HEK293 (cell line): ENCODE measurements at regions not wholly inside any gene's neighbourhood (a gene's known extent, or its start where the extent isn't known, plus 50 kb on each side); places are given as distances from the start of the nearest gene placed in this dataset.

Experiments used
- CTCF ChIA-PET: fragments of 350-600 bp; formaldehyde crosslinking; extraction: SDS; loops from one replicate; lab custom pipeline; 2021; ENCODE audit warnings: antibody characterized with exemption; lab: Yijun Ruan, JAX
- POLR2A ChIA-PET: fragments of 300-600 bp; formaldehyde crosslinking; extraction: SDS; loops from one replicate; lab custom pipeline; 2020; ENCODE audit warnings: antibody characterized with exemption, inconsistent platforms; lab: Yijun Ruan, JAX
- H3K27ac ChIP-seq: fragments of 200-500 bp; sonication (Bioruptor generic); 2 replicates; pipeline ENCODE4 v1.5.1; 2014; ENCODE audit warnings: low read depth, low read length, control low read depth, inconsistent platforms; ENCODE audit errors: extremely low read depth
- H3K36me3 ChIP-seq, 2 experiments: fragments of 200-500 bp in 1 of 2; sonication (Bioruptor generic) in 1 of 2; 1 replicate in 1 of 2; 2 replicates in 1 of 2; pipeline ENCODE4 v1.5.1; 2014 to 2017; ENCODE audit warnings: inconsistent platforms in 2 of 2, low read length in 2 of 2; ENCODE audit not compliant: control insufficient read depth in 2 of 2, insufficient read depth in 1 of 2
- H3K4me1 ChIP-seq: fragments of 200-500 bp; sonication (Bioruptor generic); 2 replicates; pipeline ENCODE4 v1.5.1; 2014; ENCODE audit warnings: mild to moderate bottlenecking, low read length, inconsistent platforms; ENCODE audit not compliant: control insufficient read depth, insufficient read depth
- H3K4me3 ChIP-seq: 2 replicates; pipeline ENCODE4 v1.5.1; 2011; ENCODE audit warnings: low read depth, mild to moderate bottlenecking, control low read depth, low read length, moderate library complexity
- H3K9me3 ChIP-seq: fragments of 200-500 bp; sonication (Bioruptor generic); 2 replicates; pipeline ENCODE4 v1.5.1; 2014; ENCODE audit warnings: low read depth, low read length, inconsistent platforms; ENCODE audit not compliant: control insufficient read depth, insufficient read depth
- HOXC10 ChIP-seq: sonication (generic); formaldehyde crosslinking; IDR thresholded peaks from 2 replicates; pipeline ENCODE4 v1.8.1; 2023; ENCODE audit warnings: mild to moderate bottlenecking, missing genetic modification reagents
- OVOL3 ChIP-seq: fragments of 450-650 bp; formaldehyde crosslinking; IDR thresholded peaks from 2 replicates; pipeline ENCODE4 v1.5.1; 2016; ENCODE audit warnings: missing biosample characterization, missing genetic modification characterization
- ZBTB48 ChIP-seq: fragments of 450-650 bp; formaldehyde crosslinking; IDR thresholded peaks from 2 replicates; pipeline ENCODE4 v1.5.1; 2016; ENCODE audit warnings: missing biosample characterization, missing genetic modification characterization
- ZNF132 ChIP-seq: fragments of 450-650 bp; formaldehyde crosslinking; IDR thresholded peaks from 2 replicates; pipeline ENCODE4 v1.5.1; 2017; ENCODE audit warnings: missing biosample characterization, missing genetic modification characterization, borderline replicate concordance
- ZNF174 ChIP-seq: fragments of 450-650 bp; formaldehyde crosslinking; IDR thresholded peaks from 2 replicates; pipeline ENCODE4 v1.5.0; 2017; ENCODE audit warnings: missing biosample characterization, mild to moderate bottlenecking, missing genetic modification characterization
- ZNF175 ChIP-seq: fragments of 450-650 bp; formaldehyde crosslinking; IDR thresholded peaks from 2 replicates; pipeline ENCODE4 v1.5.1; 2016; ENCODE audit warnings: missing biosample characterization, missing genetic modification characterization
- ZNF221 ChIP-seq: fragments of 450-650 bp; formaldehyde crosslinking; IDR thresholded peaks from 2 replicates; pipeline ENCODE4 v1.5.1; 2017; ENCODE audit warnings: missing biosample characterization, missing genetic modification characterization, borderline replicate concordance
- ZNF248 ChIP-seq: fragments of 450-650 bp; formaldehyde crosslinking; IDR thresholded peaks from 2 replicates; pipeline ENCODE4 v1.5.1; 2017; ENCODE audit warnings: missing biosample characterization, missing genetic modification characterization
- ZNF354C ChIP-seq: fragments of 450-650 bp; formaldehyde crosslinking; IDR thresholded peaks from 2 replicates; pipeline ENCODE4 v1.5.1; 2016; ENCODE audit warnings: missing biosample characterization, missing genetic modification characterization, low read depth, borderline replicate concordance
- ZNF48 ChIP-seq: fragments of 450-650 bp; formaldehyde crosslinking; IDR thresholded peaks from 2 replicates; pipeline ENCODE4 v1.5.1; 2016; ENCODE audit warnings: missing biosample characterization, missing genetic modification characterization
- ZNF529 ChIP-seq: fragments of 450-650 bp; formaldehyde crosslinking; IDR thresholded peaks from 2 replicates; pipeline ENCODE4 v1.5.1; 2017; ENCODE audit warnings: missing genetic modification characterization, missing biosample characterization; ENCODE audit not compliant: insufficient replicate concordance
- ZNF544 ChIP-seq: fragments of 450-650 bp; formaldehyde crosslinking; IDR thresholded peaks from 2 replicates; pipeline ENCODE4 v1.5.0; 2017; ENCODE audit warnings: missing biosample characterization, missing genetic modification characterization
- ZNF791 ChIP-seq: fragments of 450-650 bp; formaldehyde crosslinking; IDR thresholded peaks from 2 replicates; pipeline ENCODE4 v1.5.1; 2016; ENCODE audit warnings: missing biosample characterization, missing genetic modification characterization
- TF ChIP-seq, protein P1 (sequence below): fragments of 450-650 bp; formaldehyde crosslinking; conservative IDR thresholded peaks from 2 replicates; pipeline ENCODE4 v1.5.1; 2016; ENCODE audit warnings: low read depth, missing biosample characterization, missing genetic modification characterization
- TF ChIP-seq, protein P2 (sequence below): fragments of 450-650 bp; formaldehyde crosslinking; IDR thresholded peaks from 2 replicates; pipeline ENCODE4 v1.5.1; 2016; ENCODE audit warnings: missing biosample characterization, missing genetic modification characterization
- TF ChIP-seq, protein P3 (sequence below): fragments of 450-650 bp; formaldehyde crosslinking; IDR thresholded peaks from 2 replicates; pipeline ENCODE4 v1.5.1; 2016; ENCODE audit warnings: missing biosample characterization, missing genetic modification characterization
- TF ChIP-seq, protein P4 (sequence below): fragments of 450-650 bp; formaldehyde crosslinking; IDR thresholded peaks from 2 replicates; pipeline ENCODE4 v1.5.1; 2016; ENCODE audit warnings: missing biosample characterization, missing genetic modification characterization, low read depth
- TF ChIP-seq, protein P5 (sequence below): fragments of 450-650 bp; formaldehyde crosslinking; IDR thresholded peaks from 2 replicates; pipeline ENCODE4 v1.5.1; 2016; ENCODE audit warnings: missing biosample characterization, missing genetic modification characterization
- TF ChIP-seq, protein P6 (sequence below): fragments of 450-650 bp; formaldehyde crosslinking; conservative IDR thresholded peaks from 2 replicates; pipeline ENCODE4 v1.5.1; 2016; ENCODE audit warnings: low read depth, missing biosample characterization, missing genetic modification characterization

DNA sequence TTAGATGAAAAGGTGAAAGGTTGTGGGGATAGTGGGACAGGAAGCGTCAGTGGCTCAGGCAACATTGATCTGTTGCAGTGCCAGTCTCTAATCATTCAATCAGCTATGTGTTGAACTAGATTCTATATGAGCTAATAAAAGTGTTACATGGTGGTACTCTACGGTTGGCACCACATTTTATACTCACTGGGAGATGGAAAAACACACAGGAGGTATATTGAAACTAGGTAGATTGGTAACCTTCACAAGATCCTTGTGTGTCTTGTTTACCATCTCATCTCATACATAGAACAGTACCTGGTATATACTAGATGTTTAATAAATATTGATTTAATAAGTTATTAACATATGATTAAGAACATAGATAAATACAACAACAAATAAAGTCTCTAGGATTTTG lies 152.7 kb downstream of the NAA11 start (continued):
- TF ChIP-seq ZBTB48 (tag by site-specific recombination) (no peak), ZNF529 (tag by site-specific recombination) (no peak), ZNF791 (tag by site-specific recombination) (no peak), OVOL3 (tag by site-specific recombination) (no peak), ZNF248 (tag by site-specific recombination) (no peak)
- TF ChIP-seq, protein P1, sequence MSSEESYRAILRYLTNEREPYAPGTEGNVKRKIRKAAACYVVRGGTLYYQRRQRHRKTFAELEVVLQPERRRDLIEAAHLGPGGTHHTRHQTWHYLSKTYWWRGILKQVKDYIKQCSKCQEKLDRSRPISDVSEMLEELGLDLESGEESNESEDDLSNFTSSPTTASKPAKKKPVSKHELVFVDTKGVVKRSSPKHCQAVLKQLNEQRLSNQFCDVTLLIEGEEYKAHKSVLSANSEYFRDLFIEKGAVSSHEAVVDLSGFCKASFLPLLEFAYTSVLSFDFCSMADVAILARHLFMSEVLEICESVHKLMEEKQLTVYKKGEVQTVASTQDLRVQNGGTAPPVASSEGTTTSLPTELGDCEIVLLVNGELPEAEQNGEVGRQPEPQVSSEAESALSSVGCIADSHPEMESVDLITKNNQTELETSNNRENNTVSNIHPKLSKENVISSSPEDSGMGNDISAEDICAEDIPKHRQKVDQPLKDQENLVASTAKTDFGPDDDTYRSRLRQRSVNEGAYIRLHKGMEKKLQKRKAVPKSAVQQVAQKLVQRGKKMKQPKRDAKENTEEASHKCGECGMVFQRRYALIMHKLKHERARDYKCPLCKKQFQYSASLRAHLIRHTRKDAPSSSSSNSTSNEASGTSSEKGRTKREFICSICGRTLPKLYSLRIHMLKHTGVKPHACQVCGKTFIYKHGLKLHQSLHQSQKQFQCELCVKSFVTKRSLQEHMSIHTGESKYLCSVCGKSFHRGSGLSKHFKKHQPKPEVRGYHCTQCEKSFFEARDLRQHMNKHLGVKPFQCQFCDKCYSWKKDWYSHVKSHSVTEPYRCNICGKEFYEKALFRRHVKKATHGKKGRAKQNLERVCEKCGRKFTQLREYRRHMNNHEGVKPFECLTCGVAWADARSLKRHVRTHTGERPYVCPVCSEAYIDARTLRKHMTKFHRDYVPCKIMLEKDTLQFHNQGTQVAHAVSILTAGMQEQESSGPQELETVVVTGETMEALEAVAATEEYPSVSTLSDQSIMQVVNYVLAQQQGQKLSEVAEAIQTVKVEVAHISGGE (tag by site-specific recombination), result no peak
- TF ChIP-seq, protein P2, sequence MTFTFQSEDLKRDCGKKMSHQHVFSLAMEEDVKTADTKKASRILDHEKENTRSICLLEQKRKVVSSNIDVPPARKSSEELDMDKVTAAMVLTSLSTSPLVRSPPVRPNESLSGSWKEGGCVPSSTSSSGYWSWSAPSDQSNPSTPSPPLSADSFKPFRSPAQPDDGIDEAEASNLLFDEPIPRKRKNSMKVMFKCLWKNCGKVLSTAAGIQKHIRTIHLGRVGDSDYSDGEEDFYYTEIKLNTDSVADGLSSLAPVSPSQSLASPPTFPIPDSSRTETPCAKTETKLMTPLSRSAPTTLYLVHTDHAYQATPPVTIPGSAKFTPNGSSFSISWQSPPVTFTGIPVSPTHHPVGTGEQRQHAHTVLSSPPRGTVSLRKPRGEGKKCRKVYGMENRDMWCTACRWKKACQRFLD (tag by site-specific recombination), result no peak
- TF ChIP-seq, protein P3, sequence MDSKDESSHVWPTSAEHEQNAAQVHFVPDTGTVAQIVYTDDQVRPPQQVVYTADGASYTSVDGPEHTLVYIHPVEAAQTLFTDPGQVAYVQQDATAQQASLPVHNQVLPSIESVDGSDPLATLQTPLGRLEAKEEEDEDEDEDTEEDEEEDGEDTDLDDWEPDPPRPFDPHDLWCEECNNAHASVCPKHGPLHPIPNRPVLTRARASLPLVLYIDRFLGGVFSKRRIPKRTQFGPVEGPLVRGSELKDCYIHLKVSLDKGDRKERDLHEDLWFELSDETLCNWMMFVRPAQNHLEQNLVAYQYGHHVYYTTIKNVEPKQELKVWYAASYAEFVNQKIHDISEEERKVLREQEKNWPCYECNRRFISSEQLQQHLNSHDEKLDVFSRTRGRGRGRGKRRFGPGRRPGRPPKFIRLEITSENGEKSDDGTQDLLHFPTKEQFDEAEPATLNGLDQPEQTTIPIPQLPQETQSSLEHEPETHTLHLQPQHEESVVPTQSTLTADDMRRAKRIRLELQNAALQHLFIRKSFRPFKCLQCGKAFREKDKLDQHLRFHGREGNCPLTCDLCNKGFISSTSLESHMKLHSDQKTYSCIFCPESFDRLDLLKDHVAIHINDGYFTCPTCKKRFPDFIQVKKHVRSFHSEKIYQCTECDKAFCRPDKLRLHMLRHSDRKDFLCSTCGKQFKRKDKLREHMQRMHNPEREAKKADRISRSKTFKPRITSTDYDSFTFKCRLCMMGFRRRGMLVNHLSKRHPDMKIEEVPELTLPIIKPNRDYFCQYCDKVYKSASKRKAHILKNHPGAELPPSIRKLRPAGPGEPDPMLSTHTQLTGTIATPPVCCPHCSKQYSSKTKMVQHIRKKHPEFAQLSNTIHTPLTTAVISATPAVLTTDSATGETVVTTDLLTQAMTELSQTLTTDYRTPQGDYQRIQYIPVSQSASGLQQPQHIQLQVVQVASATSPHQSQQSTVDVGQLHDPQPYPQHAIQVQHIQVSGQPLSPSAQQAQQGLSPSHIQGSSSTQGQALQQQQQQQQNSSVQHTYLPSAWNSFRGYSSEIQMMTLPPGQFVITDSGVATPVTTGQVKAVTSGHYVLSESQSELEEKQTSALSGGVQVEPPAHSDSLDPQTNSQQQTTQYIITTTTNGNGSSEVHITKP, result no peak

DNA sequence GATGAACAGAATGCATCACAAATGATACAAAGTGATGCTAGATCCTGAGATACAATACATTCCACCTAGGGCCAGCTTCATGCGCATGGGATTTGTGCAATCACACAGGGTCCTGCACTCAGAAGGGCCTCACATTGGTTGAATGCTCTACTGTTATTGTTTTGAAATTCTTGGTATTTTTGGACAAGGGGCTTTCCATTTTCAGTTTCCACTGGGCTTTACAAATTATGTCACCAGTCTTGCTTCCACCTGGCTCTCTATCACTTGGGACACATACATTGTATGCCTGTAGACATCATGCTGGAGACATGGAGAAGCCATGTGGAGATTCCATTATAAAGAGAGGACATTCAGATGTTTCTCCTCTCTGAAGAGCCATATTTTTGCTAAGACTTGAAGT lies 155.8 kb downstream of the NAA11 start:
- Histone ChIP-seq H3K9me3 (no peaks in the 10 kb centered on the region), H3K4me1 (no peaks in the 10 kb centered on the region), H3K4me3 (no peak overlapping the region), H3K27ac (no peak overlapping the region), H3K36me3 (no peaks in the 10 kb centered on the region)
- CTCF ChIA-PET, result interaction anchor here (0.7 kb wide), 1 partner anchor 265 kb away, joined by 3 read pairs; no protein-coding TSS in a partner anchor
- POLR2A ChIA-PET, result no interaction called here
- TF ChIP-seq ZNF221 (tag by site-specific recombination) (no peak), ZNF48 (tag by site-specific recombination) (no peak), ZNF354C (no peak), HOXC10 (CRISPR knock-in tag) (no peak), ZNF175 (tag by site-specific recombination) (no peak), ZNF544 (tag by site-specific recombination) (no peak), ZNF132 (tag by site-specific recombination) (no peak), ZNF174 (tag by site-specific recombination) (no peak)
- TF ChIP-seq, protein P4, sequence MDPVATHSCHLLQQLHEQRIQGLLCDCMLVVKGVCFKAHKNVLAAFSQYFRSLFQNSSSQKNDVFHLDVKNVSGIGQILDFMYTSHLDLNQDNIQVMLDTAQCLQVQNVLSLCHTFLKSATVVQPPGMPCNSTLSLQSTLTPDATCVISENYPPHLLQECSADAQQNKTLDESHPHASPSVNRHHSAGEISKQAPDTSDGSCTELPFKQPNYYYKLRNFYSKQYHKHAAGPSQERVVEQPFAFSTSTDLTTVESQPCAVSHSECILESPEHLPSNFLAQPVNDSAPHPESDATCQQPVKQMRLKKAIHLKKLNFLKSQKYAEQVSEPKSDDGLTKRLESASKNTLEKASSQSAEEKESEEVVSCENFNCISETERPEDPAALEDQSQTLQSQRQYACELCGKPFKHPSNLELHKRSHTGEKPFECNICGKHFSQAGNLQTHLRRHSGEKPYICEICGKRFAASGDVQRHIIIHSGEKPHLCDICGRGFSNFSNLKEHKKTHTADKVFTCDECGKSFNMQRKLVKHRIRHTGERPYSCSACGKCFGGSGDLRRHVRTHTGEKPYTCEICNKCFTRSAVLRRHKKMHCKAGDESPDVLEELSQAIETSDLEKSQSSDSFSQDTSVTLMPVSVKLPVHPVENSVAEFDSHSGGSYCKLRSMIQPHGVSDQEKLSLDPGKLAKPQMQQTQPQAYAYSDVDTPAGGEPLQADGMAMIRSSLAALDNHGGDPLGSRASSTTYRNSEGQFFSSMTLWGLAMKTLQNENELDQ (tag by site-specific recombination), result no peak
- TF ChIP-seq, protein P5, sequence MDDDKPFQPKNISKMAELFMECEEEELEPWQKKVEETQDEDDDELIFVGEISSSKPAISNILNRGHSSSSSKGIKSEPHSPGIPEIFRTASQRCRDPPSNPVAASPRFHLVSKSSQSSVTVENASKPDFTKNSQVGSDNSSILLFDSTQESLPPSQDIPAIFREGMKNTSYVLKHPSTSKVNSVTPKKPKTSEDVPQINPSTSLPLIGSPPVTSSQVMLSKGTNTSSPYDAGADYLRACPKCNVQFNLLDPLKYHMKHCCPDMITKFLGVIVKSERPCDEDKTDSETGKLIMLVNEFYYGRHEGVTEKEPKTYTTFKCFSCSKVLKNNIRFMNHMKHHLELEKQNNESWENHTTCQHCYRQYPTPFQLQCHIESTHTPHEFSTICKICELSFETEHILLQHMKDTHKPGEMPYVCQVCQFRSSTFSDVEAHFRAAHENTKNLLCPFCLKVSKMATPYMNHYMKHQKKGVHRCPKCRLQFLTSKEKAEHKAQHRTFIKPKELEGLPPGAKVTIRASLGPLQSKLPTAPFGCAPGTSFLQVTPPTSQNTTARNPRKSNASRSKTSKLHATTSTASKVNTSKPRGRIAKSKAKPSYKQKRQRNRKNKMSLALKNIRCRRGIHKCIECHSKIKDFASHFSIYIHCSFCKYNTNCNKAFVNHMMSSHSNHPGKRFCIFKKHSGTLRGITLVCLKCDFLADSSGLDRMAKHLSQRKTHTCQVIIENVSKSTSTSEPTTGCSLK (tag by site-specific recombination), result no peak
- TF ChIP-seq, protein P6, sequence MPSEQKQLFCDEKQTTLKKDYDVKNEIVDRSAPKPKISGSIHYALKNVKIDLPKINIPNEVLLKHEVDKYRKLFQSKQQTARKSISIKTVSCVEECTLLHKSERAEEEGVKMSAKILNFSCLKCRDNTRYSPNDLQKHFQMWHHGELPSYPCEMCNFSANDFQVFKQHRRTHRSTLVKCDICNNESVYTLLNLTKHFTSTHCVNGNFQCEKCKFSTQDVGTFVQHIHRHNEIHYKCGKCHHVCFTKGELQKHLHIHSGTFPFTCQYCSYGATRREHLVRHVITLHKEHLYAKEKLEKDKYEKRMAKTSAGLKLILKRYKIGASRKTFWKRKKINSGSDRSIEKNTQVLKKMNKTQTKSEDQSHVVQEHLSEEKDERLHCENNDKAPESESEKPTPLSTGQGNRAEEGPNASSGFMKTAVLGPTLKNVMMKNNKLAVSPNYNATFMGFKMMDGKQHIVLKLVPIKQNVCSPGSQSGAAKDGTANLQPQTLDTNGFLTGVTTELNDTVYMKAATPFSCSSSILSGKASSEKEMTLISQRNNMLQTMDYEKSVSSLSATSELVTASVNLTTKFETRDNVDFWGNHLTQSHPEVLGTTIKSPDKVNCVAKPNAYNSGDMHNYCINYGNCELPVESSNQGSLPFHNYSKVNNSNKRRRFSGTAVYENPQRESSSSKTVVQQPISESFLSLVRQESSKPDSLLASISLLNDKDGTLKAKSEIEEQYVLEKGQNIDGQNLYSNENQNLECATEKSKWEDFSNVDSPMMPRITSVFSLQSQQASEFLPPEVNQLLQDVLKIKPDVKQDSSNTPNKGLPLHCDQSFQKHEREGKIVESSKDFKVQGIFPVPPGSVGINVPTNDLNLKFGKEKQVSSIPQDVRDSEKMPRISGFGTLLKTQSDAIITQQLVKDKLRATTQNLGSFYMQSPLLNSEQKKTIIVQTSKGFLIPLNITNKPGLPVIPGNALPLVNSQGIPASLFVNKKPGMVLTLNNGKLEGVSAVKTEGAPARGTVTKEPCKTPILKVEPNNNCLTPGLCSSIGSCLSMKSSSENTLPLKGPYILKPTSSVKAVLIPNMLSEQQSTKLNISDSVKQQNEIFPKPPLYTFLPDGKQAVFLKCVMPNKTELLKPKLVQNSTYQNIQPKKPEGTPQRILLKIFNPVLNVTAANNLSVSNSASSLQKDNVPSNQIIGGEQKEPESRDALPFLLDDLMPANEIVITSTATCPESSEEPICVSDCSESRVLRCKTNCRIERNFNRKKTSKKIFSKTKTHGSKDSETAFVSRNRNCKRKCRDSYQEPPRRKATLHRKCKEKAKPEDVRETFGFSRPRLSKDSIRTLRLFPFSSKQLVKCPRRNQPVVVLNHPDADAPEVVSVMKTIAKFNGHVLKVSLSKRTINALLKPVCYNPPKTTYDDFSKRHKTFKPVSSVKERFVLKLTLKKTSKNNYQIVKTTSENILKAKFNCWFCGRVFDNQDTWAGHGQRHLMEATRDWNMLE (tag by site-specific recombination), result no peak
